GM23338 (cell line): ENCODE measurements at regions not wholly inside any gene's neighbourhood (a gene's known extent, or its start where the extent isn't known, plus 50 kb on each side); places are given as distances from the start of the nearest gene placed in this dataset.

ENCODE experiments used
- ATAC-seq: fragments of 200-7000 bp; cut with Tn5 transposase; 3 replicates; pipeline ENCODE4 v1.9.1; 2020
- DNase-seq: peaks from one replicate; pipeline ENCODE4 v3.0.0-alpha.2; 2015; ENCODE audit warnings: low spot score
- H2AFZ ChIP-seq: fragments of 200-600 bp; sonication (generic); 2 replicates; pipeline ENCODE4 v1.8.0; 2016; ENCODE audit warnings: antibody characterized with exemption, mild to moderate bottlenecking, moderate library complexity
- H3F3A ChIP-seq: fragments of 200-600 bp; sonication (generic); replicated peaks from 2 replicates; pipeline ENCODE4 v1.8.0; 2017; ENCODE audit warnings: antibody characterized with exemption, mixed run types, low read depth
- H3K27ac ChIP-seq: fragments of 200-600 bp; sonication (generic); 2 replicates; pipeline ENCODE4 v1.6.1; 2016; ENCODE audit warnings: low read depth
- H3K27me3 ChIP-seq: fragments of 200-600 bp; sonication (generic); 2 replicates; pipeline ENCODE4 v1.8.0; 2016; ENCODE audit warnings: mild to moderate bottlenecking, mixed run types, moderate library complexity; ENCODE audit not compliant: insufficient read depth
- H3K36me3 ChIP-seq: fragments of 200-600 bp; sonication (generic); 2 replicates; pipeline ENCODE4 v1.8.0; 2016; ENCODE audit warnings: mild to moderate bottlenecking; ENCODE audit not compliant: insufficient read depth
- H3K4me1 ChIP-seq: fragments of 200-600 bp; sonication (generic); 2 replicates; pipeline ENCODE4 v1.8.0; 2016; ENCODE audit warnings: mild to moderate bottlenecking, moderate library complexity; ENCODE audit not compliant: insufficient read depth
- H3K4me2 ChIP-seq: fragments of 200-600 bp; sonication (generic); 2 replicates; pipeline ENCODE4 v1.7.1; 2017; ENCODE audit warnings: mixed run types
- H3K4me3 ChIP-seq: fragments of 200-600 bp; sonication (generic); 2 replicates; pipeline ENCODE4 v1.6.1; 2016; ENCODE audit warnings: mixed run types
- H3K79me2 ChIP-seq: fragments of 200-600 bp; sonication (generic); replicated peaks from 2 replicates; pipeline ENCODE4 v1.8.0; 2017; ENCODE audit warnings: mild to moderate bottlenecking; ENCODE audit not compliant: insufficient read depth
- H3K9me2 ChIP-seq: fragments of 200-600 bp; sonication (generic); 2 replicates; pipeline ENCODE4 v1.8.0; 2017; ENCODE audit not compliant: insufficient read depth
- H4K20me1 ChIP-seq: fragments of 200-600 bp; sonication (generic); replicated peaks from 2 replicates; pipeline ENCODE4 v1.8.0; 2017; ENCODE audit warnings: mild to moderate bottlenecking; ENCODE audit not compliant: insufficient read depth
- H3K27ac Mint-ChIP-seq: 2 replicates; pipeline ENCODE4 v1.8.0; 2020; ENCODE audit warnings: inconsistent platforms, mild to moderate bottlenecking, moderate library complexity, mixed read lengths
- H3K27me3 Mint-ChIP-seq: 3 replicates; pipeline ENCODE4 v1.8.0; 2022; ENCODE audit warnings: low read depth, mild to moderate bottlenecking, moderate library complexity, mixed read lengths, inconsistent platforms; ENCODE audit not compliant: insufficient read depth, poor library complexity
- H3K36me3 Mint-ChIP-seq: 3 replicates; pipeline ENCODE4 v1.8.0; 2021; ENCODE audit warnings: low read depth, mild to moderate bottlenecking, inconsistent platforms, moderate library complexity, mixed read lengths
- H3K4me1 Mint-ChIP-seq: 3 replicates; pipeline ENCODE4 v1.8.0; 2020; ENCODE audit warnings: mild to moderate bottlenecking, inconsistent platforms, mixed read lengths
- H3K4me3 Mint-ChIP-seq: 3 replicates; pipeline ENCODE4 v1.8.0; 2021; ENCODE audit warnings: moderate library complexity, mild to moderate bottlenecking, inconsistent platforms, mixed read lengths
- H3K9me3 Mint-ChIP-seq: 3 replicates; pipeline ENCODE4 v1.8.0; 2020; ENCODE audit warnings: moderate library complexity, mild to moderate bottlenecking, inconsistent platforms, mixed read lengths
- CREB1 ChIP-seq: fragments of 250-450 bp; sonication (Bioruptor Pico); IDR thresholded peaks from 2 replicates; pipeline ENCODE4 v1.5.0; 2020; ENCODE audit warnings: low read depth, mild to moderate bottlenecking, moderate library complexity
- CTCF ChIP-seq, 2 experiments: fragments of 200-600 bp in 1 of 2; sonication (generic) in 1 of 2; conservative IDR thresholded peaks; 2 replicates each; pipeline versions ENCODE4 v1.5.1 to v1.6.1; 2016 to 2017; ENCODE audit warnings: antibody characterized with exemption in 2 of 2, low read depth in 2 of 2, mild to moderate bottlenecking in 2 of 2, moderate library complexity in 1 of 2
- ETS1 ChIP-seq: IDR thresholded peaks from 2 replicates; pipeline ENCODE4 v1.6.1; 2016; ENCODE audit warnings: antibody characterized with exemption
- EZH2 ChIP-seq: fragments of 200-600 bp; sonication (generic); IDR thresholded peaks from one replicate; pipeline ENCODE4 v1.8.0; 2017; ENCODE audit warnings: antibody characterized with exemption, mild to moderate bottlenecking, low read depth; ENCODE audit not compliant: unreplicated experiment
- EZH2phosphoT487 ChIP-seq: fragments of 200-600 bp; sonication (generic); IDR thresholded peaks from one replicate; pipeline ENCODE4 v1.8.1; 2018; ENCODE audit warnings: antibody characterized with exemption; ENCODE audit not compliant: unreplicated experiment
- JUNB ChIP-seq: IDR thresholded peaks from one replicate; pipeline ENCODE4 v1.6.1; 2016; ENCODE audit warnings: antibody characterized with exemption; ENCODE audit not compliant: unreplicated experiment
- NANOG ChIP-seq: IDR thresholded peaks from 2 replicates; pipeline ENCODE4 v1.6.1; 2016; ENCODE audit warnings: antibody characterized with exemption, borderline replicate concordance
- POLR2AphosphoS5 ChIP-seq: IDR thresholded peaks from 2 replicates; pipeline ENCODE4 v1.6.1; 2016; ENCODE audit warnings: antibody characterized with exemption, low read depth
- REST ChIP-seq: IDR thresholded peaks from one replicate; pipeline ENCODE4 v1.6.1; 2018; ENCODE audit warnings: antibody characterized with exemption; ENCODE audit not compliant: unreplicated experiment
- STAT1 ChIP-seq: IDR thresholded peaks from one replicate; pipeline ENCODE4 v1.6.1; 2016; ENCODE audit warnings: antibody characterized with exemption; ENCODE audit not compliant: unreplicated experiment
- ZNF114 ChIP-seq: fragments of 250-450 bp; sonication (Bioruptor Pico); IDR thresholded peaks from 2 replicates; pipeline ENCODE4 v1.5.0; 2020; ENCODE audit warnings: mild to moderate bottlenecking, moderate library complexity
- ZNF331 ChIP-seq: fragments of 250-450 bp; sonication (Bioruptor Pico); IDR thresholded peaks from 2 replicates; pipeline ENCODE4 v1.5.0; 2020; ENCODE audit warnings: low read depth, mild to moderate bottlenecking, moderate library complexity
- ZNF462 ChIP-seq: fragments of 250-450 bp; sonication (Bioruptor Pico); IDR thresholded peaks from 2 replicates; pipeline ENCODE4 v1.5.0; 2020; ENCODE audit warnings: mild to moderate bottlenecking, moderate library complexity

GRCh38 chr6:82493467-82493866 lies 129.8 kb downstream of the TPBG start:
- no peak overlapping the region for H3K4me3 ChIP-seq
- no peak overlapping the region for H2AFZ ChIP-seq
- Mint-ChIP-seq H3K4me3 (no peak overlapping the region), H3K4me1 (peaks cover 9% of the 10 kb centered on the region), H3K27me3 (peaks cover 3% of the 10 kb centered on the region), H3K36me3 (peaks cover 18% of the 10 kb centered on the region; the same call in 2 of the 3 replicates), H3K9me3 (peaks cover 30% of the 10 kb centered on the region), H3K27ac (no peak overlapping the region)
- 0 out of 2 replicates have a peak, but pooled peaks cover 3% of the 10 kb centered on the region for H3K36me3 ChIP-seq
- no peaks in the 10 kb centered on the region for H3K27me3 ChIP-seq
- no peaks in the 10 kb centered on the region for H3K79me2 ChIP-seq
- H3K27ac ChIP-seq: no peak overlapping the region
- no peaks in the 10 kb centered on the region for H4K20me1 ChIP-seq
- TF ChIP-seq POLR2AphosphoS5 (no peak), ETS1 (no peak), CTCF (conservative IDR thresholded peaks at IDR 0.05; ENCODE audit: low read depth in 2 of 2) (no peak), ZNF462 (CRISPR knock-in tag) (no peak), JUNB (no peak), CREB1 (no peak), EZH2 (no peak), STAT1 (no peak), ZNF331 (CRISPR knock-in tag) (no peak), REST (no peak), EZH2phosphoT487 (no peak), ZNF114 (no peak), NANOG (no peak)
- no peak for DNase-seq
- no peak overlapping the region for H3K4me2 ChIP-seq
- no peaks in the 10 kb centered on the region for H3K9me2 ChIP-seq
- no peak for ATAC-seq
- no peaks in the 10 kb centered on the region for H3F3A ChIP-seq
- 0 out of 2 replicates have a peak, but pooled peaks cover 4% of the 10 kb centered on the region for H3K4me1 ChIP-seq
